ENCODE measurements at regions not wholly inside any gene's neighbourhood (a gene's known extent, or its start where the extent isn't known, plus 50 kb on each side); places are given as distances from the start of the nearest gene placed in this dataset.

DNA sequence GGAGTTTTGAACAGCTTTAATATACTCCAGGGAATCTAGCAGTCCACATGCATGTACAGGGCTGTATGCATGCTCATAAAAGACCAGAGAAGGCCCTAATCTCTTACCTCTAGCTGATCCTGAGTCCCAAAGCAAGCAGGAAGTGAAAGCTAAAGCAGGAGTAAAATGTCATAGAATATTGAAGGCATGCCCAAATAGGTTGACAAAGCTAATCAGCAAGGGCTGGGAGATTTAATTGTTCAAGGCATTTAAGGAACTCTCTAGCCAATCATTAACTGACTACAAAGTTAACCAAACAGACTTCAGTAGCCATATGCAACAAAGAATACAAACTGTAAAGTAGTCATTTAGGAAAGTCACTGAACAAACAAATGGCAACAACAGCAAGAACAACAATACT, 85.8 kb upstream of the KBTBD8 start:
- TF ChIP-seq CTCF (conservative IDR thresholded peaks at IDR 0.05; ENCODE audit: low read depth, low read length), result no peak
- TF ChIP-seq EZH2 (IDR thresholded peaks at IDR 0.05; ENCODE audit: low read length, unreplicated experiment), result no peak
- no peak for TF ChIP-seq EZH2phosphoT487 (IDR thresholded peaks at IDR 0.05; ENCODE audit: borderline replicate concordance, low read length)
